ENCODE measurements at regions not wholly inside any gene's neighbourhood (a gene's known extent, or its start where the extent isn't known, plus 50 kb on each side); places are given as distances from the start of the nearest gene placed in this dataset.
A peak's percentile ranks its signal among the peaks of the same experiment; 100 is the strongest.

- Mint-ChIP-seq H3K9me3 (no peaks in the 10 kb centered on the region), H3K4me3 (no peak overlapping the region), H3K27me3 (ENCODE audit: low read depth in 2 of 2) (peaks cover 3 to 11% of the 10 kb centered on the region in 2 donors), H3K27ac (no peak overlapping the region), H3K4me1 (peaks cover 2 to 19% of the 10 kb centered on the region in 2 donors), H3K36me3 (no peaks in the 10 kb centered on the region)
- DNase-seq (peak in 1 of 2 donors; percentile 7), ATAC-seq (no peak)
- 68% methylated on average over 12 of the region's 12 CpGs for WGBS (ENCODE audit: insufficient coverage)
- Histone ChIP-seq H3K36me3 (ENCODE audit: control insufficient read depth, insufficient read depth, low read length) (no peaks in the 10 kb centered on the region), H3K27ac (ENCODE audit: low read length) (no peak overlapping the region), H3K9me3 (ENCODE audit: control insufficient read depth, insufficient read depth, low read length) (no peaks in the 10 kb centered on the region), H3K4me3 (ENCODE audit: low read length) (no peak overlapping the region), H3K27me3 (ENCODE audit: control insufficient read depth, insufficient read depth, low read length) (peaks cover under 1% of the 10 kb centered on the region), H3K4me1 (ENCODE audit: control insufficient read depth, insufficient read depth, low read length) (peaks cover 14% of the 10 kb centered on the region)
- intact Hi-C loops (cut with micrococcal nuclease), result no loop called here
- no peak for TF ChIP-seq CTCF (IDR thresholded peaks at IDR 0.05)
These were observed 168.0 kb upstream of the RTL1 start for GRCh38 chr14:101071493-101071906.

GRCh38 chr14:101072070-101072469, 168.5 kb upstream of the RTL1 start:
- Mint-ChIP-seq H3K27ac (no peak overlapping the region), H3K9me3 (no peaks in the 10 kb centered on the region), H3K4me3 (no peak overlapping the region), H3K27me3 (ENCODE audit: low read depth in 2 of 2) (peaks cover 7 to 16% of the 10 kb centered on the region in 2 donors), H3K4me1 (peaks cover 7 to 25% of the 10 kb centered on the region in 2 donors), H3K36me3 (no peaks in the 10 kb centered on the region)
- peaks cover 6% of the 10 kb centered on the region for H3K27me3 ChIP-seq (ENCODE audit: control insufficient read depth, insufficient read depth, low read length)
- no peak for TF ChIP-seq CTCF (IDR thresholded peaks at IDR 0.05)
- 70% methylated on average over 10 of the region's 10 CpGs for WGBS (ENCODE audit: insufficient coverage)
- no peak for ATAC-seq
- DNase-seq, result no peak
- H3K27ac ChIP-seq (ENCODE audit: low read length), result no peak overlapping the region
- peaks cover 18% of the 10 kb centered on the region for H3K4me1 ChIP-seq (ENCODE audit: control insufficient read depth, insufficient read depth, low read length)
- intact Hi-C loops (cut with micrococcal nuclease), result no loop called here
- no peaks in the 10 kb centered on the region for H3K9me3 ChIP-seq (ENCODE audit: control insufficient read depth, insufficient read depth, low read length)
- no peak overlapping the region for H3K4me3 ChIP-seq (ENCODE audit: low read length)
- no peaks in the 10 kb centered on the region for H3K36me3 ChIP-seq (ENCODE audit: control insufficient read depth, insufficient read depth, low read length)

GRCh38 chr14:101072531-101072930, 169.0 kb upstream of the RTL1 start:
- Mint-ChIP-seq H3K9me3 (no peaks in the 10 kb centered on the region), H3K4me1 (peaks cover 7 to 29% of the 10 kb centered on the region in 2 donors), H3K27ac (no peak overlapping the region), H3K27me3 (ENCODE audit: low read depth in 2 of 2) (peaks cover 7 to 18% of the 10 kb centered on the region in 2 donors), H3K36me3 (no peaks in the 10 kb centered on the region), H3K4me3 (no peak overlapping the region)
- intact Hi-C loops (cut with micrococcal nuclease), result no loop called here
- no peak overlapping the region for H3K4me3 ChIP-seq (ENCODE audit: low read length)
- no peaks in the 10 kb centered on the region for H3K36me3 ChIP-seq (ENCODE audit: control insufficient read depth, insufficient read depth, low read length)
- H3K27me3 ChIP-seq (ENCODE audit: control insufficient read depth, insufficient read depth, low read length), result peaks cover 8% of the 10 kb centered on the region
- H3K27ac ChIP-seq (ENCODE audit: low read length), result no peak overlapping the region
- H3K4me1 ChIP-seq (ENCODE audit: control insufficient read depth, insufficient read depth, low read length), result peaks cover 22% of the 10 kb centered on the region
- TF ChIP-seq CTCF (IDR thresholded peaks at IDR 0.05), result no peak
- DNase-seq (no peak), ATAC-seq (no peak)
- H3K9me3 ChIP-seq (ENCODE audit: control insufficient read depth, insufficient read depth, low read length), result no peaks in the 10 kb centered on the region
- WGBS (ENCODE audit: insufficient coverage), result 81% methylated on average over 12 of the region's 16 CpGs

- H3K27me3 ChIP-seq (ENCODE audit: control insufficient read depth, insufficient read depth, low read length), result peaks cover 8% of the 10 kb centered on the region
These were observed 169.5 kb upstream of the RTL1 start for GRCh38 chr14:101072945-101073597.

More at GRCh38 chr14:101072945-101073597, 169.5 kb upstream of the RTL1 start:
- H3K4me1 ChIP-seq (ENCODE audit: control insufficient read depth, insufficient read depth, low read length), result peaks cover 26% of the 10 kb centered on the region
- Mint-ChIP-seq H3K36me3 (no peaks in the 10 kb centered on the region), H3K4me3 (no peak overlapping the region), H3K27me3 (ENCODE audit: low read depth in 2 of 2) (peaks cover 9 to 18% of the 10 kb centered on the region in 2 donors), H3K27ac (no peak overlapping the region), H3K9me3 (no peaks in the 10 kb centered on the region), H3K4me1 (peaks cover 7 to 30% of the 10 kb centered on the region in 2 donors)
- H3K4me3 ChIP-seq (ENCODE audit: low read length), result no peak overlapping the region
- intact Hi-C loops (cut with micrococcal nuclease), result no loop called here
- DNase-seq, result peak in 1 of 2 donors; percentile 10
- no peaks in the 10 kb centered on the region for H3K9me3 ChIP-seq (ENCODE audit: control insufficient read depth, insufficient read depth, low read length)
- TF ChIP-seq CTCF (IDR thresholded peaks at IDR 0.05), result no peak
- no peaks in the 10 kb centered on the region for H3K36me3 ChIP-seq (ENCODE audit: control insufficient read depth, insufficient read depth, low read length)
- no peak for ATAC-seq
- WGBS (ENCODE audit: insufficient coverage), result 67% methylated on average over 28 of the region's 28 CpGs
- H3K27ac ChIP-seq (ENCODE audit: low read length), result no peak overlapping the region
